SK-N-SH treated with all-trans-retinoic acid at 6 μM for 48 hours (cell line): ENCODE measurements at regions not wholly inside any gene's neighbourhood (a gene's known extent, or its start where the extent isn't known, plus 50 kb on each side); places are given as distances from the start of the nearest gene placed in this dataset.

Experiments
- CREB5 ChIP-seq: fragments of 250-450 bp; sonication (Bioruptor Pico); IDR thresholded peaks from 2 replicates; pipeline ENCODE4 v1.5.1; 2020; ENCODE audit warnings: low read depth, mild to moderate bottlenecking, moderate library complexity
- SNAI2 ChIP-seq: fragments of 250-450 bp; sonication (Bioruptor Pico); IDR thresholded peaks from 2 replicates; pipeline ENCODE4 v1.5.0; 2020; ENCODE audit warnings: mild to moderate bottlenecking, moderate library complexity
- TCF4 ChIP-seq: fragments of 250-450 bp; sonication (Bioruptor Pico); IDR thresholded peaks from 2 replicates; pipeline ENCODE4 v1.8.0; 2021; ENCODE audit warnings: mild to moderate bottlenecking, moderate library complexity, borderline replicate concordance
- ZFP30 ChIP-seq: fragments of 450-650 bp; formaldehyde crosslinking; IDR thresholded peaks from 2 replicates; pipeline ENCODE4 v1.5.0; 2022; ENCODE audit warnings: mild to moderate bottlenecking, moderate library complexity

GRCh38 chr13:47646298-47646697 is 354.8 kb downstream of the SUCLA2 start:
- no peak for TF ChIP-seq ZFP30
- no peak for TF ChIP-seq TCF4 (CRISPR knock-in tag)
- no peak for TF ChIP-seq CREB5
- TF ChIP-seq SNAI2 (CRISPR knock-in tag) = no peak
